OCI-LY7 (cell line): ENCODE measurements at regions not wholly inside any gene's neighbourhood (a gene's known extent, or its start where the extent isn't known, plus 50 kb on each side); places are given as distances from the start of the nearest gene placed in this dataset.

Experiments used
- EZH2phosphoT487 ChIP-seq: fragments of 200-600 bp; sonication (generic); IDR thresholded peaks from 2 replicates; pipeline ENCODE4 v1.6.1; 2018; ENCODE audit warnings: low read depth, borderline replicate concordance, mild to moderate bottlenecking, mixed run types, antibody characterized with exemption, low read length, moderate library complexity, mixed read lengths
- TF ChIP-seq, protein P1 (sequence below): fragments of 200-600 bp; sonication (generic); conservative IDR thresholded peaks from 2 replicates; pipeline ENCODE4 v1.5.1; 2014; ENCODE audit warnings: mild to moderate bottlenecking, antibody characterized with exemption, low read length, moderate library complexity, mixed read lengths

DNA sequence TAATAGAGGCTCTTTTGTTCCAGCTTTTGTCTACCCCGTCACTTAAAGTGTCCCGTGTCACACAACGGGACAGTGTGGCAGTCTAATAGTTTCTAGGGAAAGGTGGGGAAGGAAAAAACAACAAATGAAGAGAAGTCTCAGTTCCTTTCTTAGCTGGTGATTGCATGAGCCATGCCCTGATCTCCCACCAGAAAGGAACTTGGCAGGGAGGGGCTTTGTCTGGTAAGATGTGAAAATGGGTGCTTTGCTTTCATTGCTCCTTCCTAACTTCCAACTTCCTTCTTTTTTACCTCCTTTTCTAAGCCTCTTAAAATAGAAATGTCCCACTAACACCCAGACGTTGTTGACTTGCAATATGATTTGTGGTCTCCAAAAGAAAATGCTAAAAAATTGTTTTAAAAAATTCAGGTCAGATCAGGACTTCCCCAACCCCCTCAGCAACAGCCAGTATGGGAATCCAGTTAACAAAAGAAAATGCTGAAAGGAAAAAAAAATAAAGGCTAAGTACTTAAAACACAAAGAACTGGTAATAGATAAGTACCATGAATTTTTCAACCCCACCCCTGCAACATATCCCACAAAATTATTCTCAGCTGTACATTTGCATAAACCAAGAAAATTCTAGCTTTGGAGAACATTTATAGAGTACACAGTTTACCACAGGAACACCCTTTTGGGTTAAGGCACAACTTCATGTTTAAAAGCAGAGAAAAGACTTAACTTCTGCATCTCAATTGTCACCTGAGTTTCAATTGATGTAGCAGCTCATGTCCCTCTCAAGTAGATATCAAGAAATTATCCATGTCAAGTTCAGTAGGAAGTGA, 106.2 kb downstream of the NIBAN1 start:
- TF ChIP-seq, protein P1, sequence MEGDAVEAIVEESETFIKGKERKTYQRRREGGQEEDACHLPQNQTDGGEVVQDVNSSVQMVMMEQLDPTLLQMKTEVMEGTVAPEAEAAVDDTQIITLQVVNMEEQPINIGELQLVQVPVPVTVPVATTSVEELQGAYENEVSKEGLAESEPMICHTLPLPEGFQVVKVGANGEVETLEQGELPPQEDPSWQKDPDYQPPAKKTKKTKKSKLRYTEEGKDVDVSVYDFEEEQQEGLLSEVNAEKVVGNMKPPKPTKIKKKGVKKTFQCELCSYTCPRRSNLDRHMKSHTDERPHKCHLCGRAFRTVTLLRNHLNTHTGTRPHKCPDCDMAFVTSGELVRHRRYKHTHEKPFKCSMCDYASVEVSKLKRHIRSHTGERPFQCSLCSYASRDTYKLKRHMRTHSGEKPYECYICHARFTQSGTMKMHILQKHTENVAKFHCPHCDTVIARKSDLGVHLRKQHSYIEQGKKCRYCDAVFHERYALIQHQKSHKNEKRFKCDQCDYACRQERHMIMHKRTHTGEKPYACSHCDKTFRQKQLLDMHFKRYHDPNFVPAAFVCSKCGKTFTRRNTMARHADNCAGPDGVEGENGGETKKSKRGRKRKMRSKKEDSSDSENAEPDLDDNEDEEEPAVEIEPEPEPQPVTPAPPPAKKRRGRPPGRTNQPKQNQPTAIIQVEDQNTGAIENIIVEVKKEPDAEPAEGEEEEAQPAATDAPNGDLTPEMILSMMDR = no peak
- TF ChIP-seq EZH2phosphoT487 = no peak
